Progenitor cell of endocrine pancreas (in vitro differentiated cells): ENCODE measurements at regions not wholly inside any gene's neighbourhood (a gene's known extent, or its start where the extent isn't known, plus 50 kb on each side); places are given as distances from the start of the nearest gene placed in this dataset.
"Not testable (repeated sequence)": the region's sequence is repeated elsewhere in the genome, so short reads cannot be mapped to it uniquely, and the experiment has no call there.

Experiments
- DNase-seq: peaks from one replicate; pipeline ENCODE4 v3.0.0; 2021; ENCODE audit warnings: low spot score; ENCODE audit not compliant: unreplicated experiment
- H3K27ac Mint-ChIP-seq: 2 replicates; pipeline ENCODE4 v1.8.0; 2021; ENCODE audit warnings: mild to moderate bottlenecking, moderate library complexity, mixed read lengths
- H3K27me3 Mint-ChIP-seq: 2 replicates; pipeline ENCODE4 v1.8.0; 2021; ENCODE audit warnings: mixed read lengths
- H3K36me3 Mint-ChIP-seq: 2 replicates; pipeline ENCODE4 v1.8.0; 2022; ENCODE audit warnings: mixed read lengths; ENCODE audit not compliant: insufficient read depth
- H3K4me1 Mint-ChIP-seq: 2 replicates; pipeline ENCODE4 v1.8.0; 2021; ENCODE audit warnings: low read depth, mixed read lengths
- H3K4me3 Mint-ChIP-seq: 2 replicates; pipeline ENCODE4 v1.8.0; 2021; ENCODE audit warnings: low read depth, mild to moderate bottlenecking, moderate library complexity, mixed read lengths
- H3K9me3 Mint-ChIP-seq: 2 replicates; pipeline ENCODE4 v1.8.0; 2021; ENCODE audit warnings: low read depth, mixed read lengths
- CTCF ChIP-seq: fragments of 200-600 bp; sonication (generic); IDR thresholded peaks from one replicate; pipeline ENCODE4 v1.5.0; 2021; ENCODE audit warnings: antibody characterized with exemption, mild to moderate bottlenecking; ENCODE audit not compliant: unreplicated experiment

DNA sequence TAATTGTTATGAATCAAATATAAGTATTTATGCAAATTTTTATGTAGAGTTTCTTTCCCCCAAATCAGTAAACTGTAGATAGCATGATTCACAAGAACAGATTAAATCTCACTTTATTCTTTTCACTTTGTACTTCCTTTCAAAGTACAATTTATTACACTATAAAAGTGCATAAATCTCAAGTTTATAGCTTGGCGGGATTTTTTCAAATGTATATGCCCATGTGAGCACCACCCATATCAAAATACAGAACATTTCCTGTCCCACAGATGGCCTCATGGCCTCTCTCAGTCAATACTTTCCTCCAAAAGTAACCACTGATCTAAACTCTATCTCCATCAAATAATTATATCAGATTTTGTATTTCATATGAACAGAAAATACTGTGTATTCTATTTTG is 196.1 kb upstream of the THRB start:
- TF ChIP-seq CTCF: no peak
- H3K4me1 Mint-ChIP-seq: peaks cover 8% of the 10 kb centered on the region
- H3K4me3 Mint-ChIP-seq: no peak overlapping the region
- peaks cover 6% of the 10 kb centered on the region for H3K9me3 Mint-ChIP-seq
- H3K36me3 Mint-ChIP-seq: no peaks in the 10 kb centered on the region
- no peaks in the 10 kb centered on the region for H3K27me3 Mint-ChIP-seq
- DNase-seq: no peak
- no peak overlapping the region for H3K27ac Mint-ChIP-seq

DNA sequence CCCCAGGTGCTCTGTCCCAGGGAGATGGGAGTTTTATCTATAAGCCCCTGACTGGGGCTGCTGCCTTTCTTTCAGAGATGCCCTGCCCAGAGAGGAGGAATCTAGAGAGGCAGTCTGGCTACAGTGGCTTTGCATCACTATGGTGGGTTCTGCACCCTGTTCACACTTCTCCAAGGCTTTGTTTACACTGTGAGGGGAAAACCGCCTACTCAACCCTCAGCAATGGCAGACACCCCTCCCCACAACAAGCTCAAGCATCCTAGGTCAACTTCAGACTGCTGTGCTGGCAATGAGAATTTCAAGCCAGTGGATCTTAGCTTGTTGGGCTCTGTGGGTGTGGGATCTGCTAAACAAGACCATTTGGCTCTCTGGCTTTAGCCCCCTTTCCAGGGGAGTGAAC is 204.4 kb upstream of the THRB start:
- H3K36me3 Mint-ChIP-seq, H3K27ac Mint-ChIP-seq, DNase-seq, H3K27me3 Mint-ChIP-seq, H3K4me3 Mint-ChIP-seq, H3K4me1 Mint-ChIP-seq: not testable (repeated sequence)
- H3K9me3 Mint-ChIP-seq: peaks cover 18% of the 10 kb centered on the region

GRCh38 chr3:24704496-24704895 is 209.8 kb upstream of the THRB start:
- H3K9me3 Mint-ChIP-seq: no peaks in the 10 kb centered on the region
- TF ChIP-seq CTCF: no peak

GRCh38 chr3:24707936-24708335 is 213.3 kb upstream of the THRB start:
- Mint-ChIP-seq H3K27ac (no peak overlapping the region), H3K27me3 (peaks cover 11% of the 10 kb centered on the region)

More at GRCh38 chr3:24704496-24704895, 209.8 kb upstream of the THRB start:
- H3K4me1 Mint-ChIP-seq: no peaks in the 10 kb centered on the region
- no peak for DNase-seq
- H3K4me3 Mint-ChIP-seq: no peak overlapping the region
- no peaks in the 10 kb centered on the region for H3K36me3 Mint-ChIP-seq
- H3K27me3 Mint-ChIP-seq: peaks cover 11% of the 10 kb centered on the region
- H3K27ac Mint-ChIP-seq: no peak overlapping the region

GRCh38 chr3:24709956-24710355 is 215.3 kb upstream of the THRB start:
- Mint-ChIP-seq H3K27ac (no peak overlapping the region), H3K4me3 (no peak overlapping the region), H3K27me3 (peaks cover 8% of the 10 kb centered on the region)

More at GRCh38 chr3:24707936-24708335, 213.3 kb upstream of the THRB start:
- Mint-ChIP-seq H3K36me3 (no peaks in the 10 kb centered on the region), H3K9me3 (no peaks in the 10 kb centered on the region), H3K4me3 (no peak overlapping the region), H3K4me1 (no peaks in the 10 kb centered on the region)
- TF ChIP-seq CTCF: no peak
- DNase-seq: no peak

More at GRCh38 chr3:24709956-24710355, 215.3 kb upstream of the THRB start:
- Mint-ChIP-seq H3K9me3 (no peaks in the 10 kb centered on the region), H3K36me3 (no peaks in the 10 kb centered on the region), H3K4me1 (no peaks in the 10 kb centered on the region)
- no peak for TF ChIP-seq CTCF
- no peak for DNase-seq
